DOHH2 (cell line): ENCODE measurements at regions not wholly inside any gene's neighbourhood (a gene's known extent, or its start where the extent isn't known, plus 50 kb on each side); places are given as distances from the start of the nearest gene placed in this dataset.

Experiments
- H3F3A ChIP-seq: fragments of 200-600 bp; sonication (generic), shearing (Covaris generic); 2 replicates; pipeline ENCODE4 v1.6.0; 2016; ENCODE audit warnings: antibody characterized with exemption, mild to moderate bottlenecking; ENCODE audit not compliant: control insufficient read depth, insufficient read depth
- H3K27ac ChIP-seq: fragments of 200-600 bp; sonication (generic); 2 replicates; pipeline ENCODE4 v1.5.1; 2014; ENCODE audit warnings: low read depth, mild to moderate bottlenecking, low read length, moderate library complexity
- H3K27me3 ChIP-seq: fragments of 200-600 bp; sonication (generic); 2 replicates; pipeline ENCODE4 v1.6.1; 2014; ENCODE audit warnings: mild to moderate bottlenecking, low read length, mixed read lengths; ENCODE audit not compliant: control insufficient read depth
- H3K36me3 ChIP-seq: fragments of 200-600 bp; sonication (generic); 2 replicates; pipeline ENCODE4 v1.6.1; 2014; ENCODE audit warnings: mild to moderate bottlenecking, low read length, moderate library complexity, mixed read lengths; ENCODE audit not compliant: control insufficient read depth
- H3K4me1 ChIP-seq: fragments of 200-600 bp; sonication (generic); 2 replicates; pipeline ENCODE4 v1.6.1; 2014; ENCODE audit warnings: mild to moderate bottlenecking, low read length, mixed read lengths; ENCODE audit not compliant: control insufficient read depth
- H3K4me2 ChIP-seq: fragments of 200-600 bp; sonication (generic); 2 replicates; pipeline ENCODE4 v1.6.0; 2014; ENCODE audit warnings: mild to moderate bottlenecking, low read length, moderate library complexity
- H3K4me3 ChIP-seq: fragments of 200-600 bp; sonication (generic); 2 replicates; pipeline ENCODE4 v1.5.1; 2014; ENCODE audit warnings: mild to moderate bottlenecking, low read length, mixed read lengths
- H3K79me2 ChIP-seq: fragments of 200-600 bp; sonication (generic); 2 replicates; pipeline ENCODE4 v1.6.1; 2014; ENCODE audit warnings: mild to moderate bottlenecking, low read length, mixed read lengths; ENCODE audit not compliant: control insufficient read depth
- H3K9me2 ChIP-seq: fragments of 200-600 bp; sonication (generic); replicated peaks from 2 replicates; pipeline ENCODE4 v1.6.1; 2014; ENCODE audit warnings: mild to moderate bottlenecking, low read length, mixed read lengths; ENCODE audit not compliant: control insufficient read depth
- H3K9me3 ChIP-seq: fragments of 200-600 bp; sonication (generic); 2 replicates; pipeline ENCODE4 v1.6.1; 2014; ENCODE audit warnings: antibody characterized with exemption, low read length, mixed read lengths; ENCODE audit not compliant: control insufficient read depth, insufficient read depth
- H4K20me1 ChIP-seq: fragments of 200-600 bp; sonication (generic); 2 replicates; pipeline ENCODE4 v1.6.0; 2014; ENCODE audit warnings: low read depth, mild to moderate bottlenecking, antibody characterized with exemption, low read length, moderate library complexity; ENCODE audit not compliant: control insufficient read depth, insufficient read depth
- EZH2phosphoT487 ChIP-seq: fragments of 200-600 bp; sonication (generic); IDR thresholded peaks from 2 replicates; pipeline ENCODE4 v1.6.1; 2017; ENCODE audit warnings: borderline replicate concordance, mild to moderate bottlenecking, antibody characterized with exemption, low read length, moderate library complexity, mixed read lengths
- TF ChIP-seq, protein P1 (sequence below): fragments of 200-600 bp; sonication (generic); IDR thresholded peaks from one replicate; pipeline ENCODE4 v1.5.1; 2014; ENCODE audit warnings: antibody characterized with exemption, mild to moderate bottlenecking, low read depth, low read length; ENCODE audit not compliant: poor library complexity, severe bottlenecking

DNA sequence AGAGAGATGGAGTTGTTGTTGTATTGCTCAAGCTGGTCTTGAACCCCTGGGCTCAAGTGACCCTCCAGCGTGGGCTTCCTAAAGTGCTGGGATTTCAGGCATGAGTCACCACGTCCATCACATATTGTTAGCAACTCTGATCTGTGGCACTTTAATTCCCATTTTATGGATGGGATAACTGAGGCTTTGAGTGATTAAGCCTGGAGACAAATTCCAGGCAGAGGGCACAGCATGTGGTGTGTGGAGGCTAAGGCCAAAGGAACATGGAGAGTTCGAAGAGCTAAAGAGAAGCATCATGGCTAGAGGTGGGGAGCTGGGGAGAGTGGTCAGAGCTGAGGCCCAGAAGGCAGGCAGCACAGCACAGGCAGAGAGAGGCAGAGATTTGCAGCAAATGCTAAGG, 458.4 kb downstream of the XPNPEP1 start:
- TF ChIP-seq, protein P1, sequence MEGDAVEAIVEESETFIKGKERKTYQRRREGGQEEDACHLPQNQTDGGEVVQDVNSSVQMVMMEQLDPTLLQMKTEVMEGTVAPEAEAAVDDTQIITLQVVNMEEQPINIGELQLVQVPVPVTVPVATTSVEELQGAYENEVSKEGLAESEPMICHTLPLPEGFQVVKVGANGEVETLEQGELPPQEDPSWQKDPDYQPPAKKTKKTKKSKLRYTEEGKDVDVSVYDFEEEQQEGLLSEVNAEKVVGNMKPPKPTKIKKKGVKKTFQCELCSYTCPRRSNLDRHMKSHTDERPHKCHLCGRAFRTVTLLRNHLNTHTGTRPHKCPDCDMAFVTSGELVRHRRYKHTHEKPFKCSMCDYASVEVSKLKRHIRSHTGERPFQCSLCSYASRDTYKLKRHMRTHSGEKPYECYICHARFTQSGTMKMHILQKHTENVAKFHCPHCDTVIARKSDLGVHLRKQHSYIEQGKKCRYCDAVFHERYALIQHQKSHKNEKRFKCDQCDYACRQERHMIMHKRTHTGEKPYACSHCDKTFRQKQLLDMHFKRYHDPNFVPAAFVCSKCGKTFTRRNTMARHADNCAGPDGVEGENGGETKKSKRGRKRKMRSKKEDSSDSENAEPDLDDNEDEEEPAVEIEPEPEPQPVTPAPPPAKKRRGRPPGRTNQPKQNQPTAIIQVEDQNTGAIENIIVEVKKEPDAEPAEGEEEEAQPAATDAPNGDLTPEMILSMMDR = no peak
- TF ChIP-seq EZH2phosphoT487 = no peak
- H3K4me3 ChIP-seq = no peak overlapping the region
- no peaks in the 10 kb centered on the region for H3K27me3 ChIP-seq
- H3K27ac ChIP-seq = no peak overlapping the region
- H3K36me3 ChIP-seq = no peaks in the 10 kb centered on the region
- no peak overlapping the region for H3K4me2 ChIP-seq
- H3K9me2 ChIP-seq = no peaks in the 10 kb centered on the region
- H4K20me1 ChIP-seq = no peaks in the 10 kb centered on the region
- H3F3A ChIP-seq = no peaks in the 10 kb centered on the region
- no peaks in the 10 kb centered on the region for H3K79me2 ChIP-seq
- no peaks in the 10 kb centered on the region for H3K9me3 ChIP-seq
- no peaks in the 10 kb centered on the region for H3K4me1 ChIP-seq

DNA sequence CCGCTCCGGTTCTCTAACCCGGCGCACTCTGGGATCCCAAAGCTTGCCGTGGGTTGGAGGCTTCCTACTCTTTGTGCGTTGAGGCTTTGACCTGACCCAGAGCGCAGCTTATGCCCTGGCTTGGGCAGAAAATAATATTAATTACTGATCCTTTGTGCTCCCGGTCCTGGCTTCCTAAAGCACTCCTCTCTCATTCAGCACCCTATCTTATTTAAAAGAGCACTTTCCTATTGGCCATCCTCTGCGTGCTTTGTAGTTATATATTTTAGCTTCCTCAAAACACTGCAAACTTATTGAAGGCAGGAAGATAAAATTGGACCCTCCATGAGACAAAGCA, 466.0 kb downstream of the XPNPEP1 start:
- H3K9me2 ChIP-seq = no peaks in the 10 kb centered on the region
- H3K4me1 ChIP-seq = no peaks in the 10 kb centered on the region
- H4K20me1 ChIP-seq = no peaks in the 10 kb centered on the region
- H3K4me2 ChIP-seq = no peak overlapping the region
- H3K79me2 ChIP-seq = no peaks in the 10 kb centered on the region
- H3F3A ChIP-seq = no peaks in the 10 kb centered on the region
- H3K36me3 ChIP-seq = no peaks in the 10 kb centered on the region
- no peaks in the 10 kb centered on the region for H3K27me3 ChIP-seq
- H3K4me3 ChIP-seq = no peak overlapping the region
- no peaks in the 10 kb centered on the region for H3K9me3 ChIP-seq
- no peak for TF ChIP-seq EZH2phosphoT487
- TF ChIP-seq, protein P1 = no peak
- no peak overlapping the region for H3K27ac ChIP-seq

GRCh38 chr10:109456566-109457301, 466.6 kb downstream of the XPNPEP1 start:
- Histone ChIP-seq H3F3A (no peaks in the 10 kb centered on the region), H3K27ac (no peak overlapping the region), H3K36me3 (no peaks in the 10 kb centered on the region), H3K4me3 (no peak overlapping the region), H3K9me2 (no peaks in the 10 kb centered on the region), H3K79me2 (no peaks in the 10 kb centered on the region), H3K9me3 (no peaks in the 10 kb centered on the region), H3K4me1 (no peaks in the 10 kb centered on the region), H3K27me3 (no peaks in the 10 kb centered on the region), H3K4me2 (no peak overlapping the region), H4K20me1 (no peaks in the 10 kb centered on the region)
- no peak for TF ChIP-seq EZH2phosphoT487
- TF ChIP-seq, protein P1 = no peak
